ENCODE measurements at regions not wholly inside any gene's neighbourhood (a gene's known extent, or its start where the extent isn't known, plus 50 kb on each side); places are given as distances from the start of the nearest gene placed in this dataset.

DNA sequence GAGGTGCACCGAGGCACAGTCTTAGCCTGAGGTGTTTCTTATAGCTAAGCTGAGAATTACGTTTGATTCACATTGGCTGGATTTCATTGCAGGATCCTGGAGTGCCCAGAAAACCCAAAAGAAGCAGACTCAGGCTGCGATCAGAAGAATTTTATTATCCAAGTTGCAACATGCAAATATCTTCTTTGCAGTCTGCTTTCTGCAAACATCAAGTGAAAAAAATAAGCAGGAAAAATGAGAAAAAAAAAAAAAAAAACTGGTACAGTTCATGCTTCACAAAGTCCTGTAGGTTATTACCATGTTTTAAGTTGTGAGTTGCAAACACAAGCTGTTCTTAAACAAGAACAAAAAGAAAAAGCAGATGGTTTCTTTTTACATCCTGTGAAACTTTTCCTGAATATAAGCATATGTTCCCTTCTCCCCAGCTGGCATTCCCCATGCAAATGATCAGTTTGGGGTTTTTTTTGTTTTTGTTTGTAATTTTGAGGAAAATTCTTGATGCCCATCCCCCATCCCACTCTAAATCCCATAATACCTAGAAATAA lies 349.0 kb downstream of the CBLN4 start:
- CTCF ChIA-PET = no interaction called here
- no peak for DNase-seq (ENCODE audit: low spot score)
- TF ChIP-seq, protein P1, sequence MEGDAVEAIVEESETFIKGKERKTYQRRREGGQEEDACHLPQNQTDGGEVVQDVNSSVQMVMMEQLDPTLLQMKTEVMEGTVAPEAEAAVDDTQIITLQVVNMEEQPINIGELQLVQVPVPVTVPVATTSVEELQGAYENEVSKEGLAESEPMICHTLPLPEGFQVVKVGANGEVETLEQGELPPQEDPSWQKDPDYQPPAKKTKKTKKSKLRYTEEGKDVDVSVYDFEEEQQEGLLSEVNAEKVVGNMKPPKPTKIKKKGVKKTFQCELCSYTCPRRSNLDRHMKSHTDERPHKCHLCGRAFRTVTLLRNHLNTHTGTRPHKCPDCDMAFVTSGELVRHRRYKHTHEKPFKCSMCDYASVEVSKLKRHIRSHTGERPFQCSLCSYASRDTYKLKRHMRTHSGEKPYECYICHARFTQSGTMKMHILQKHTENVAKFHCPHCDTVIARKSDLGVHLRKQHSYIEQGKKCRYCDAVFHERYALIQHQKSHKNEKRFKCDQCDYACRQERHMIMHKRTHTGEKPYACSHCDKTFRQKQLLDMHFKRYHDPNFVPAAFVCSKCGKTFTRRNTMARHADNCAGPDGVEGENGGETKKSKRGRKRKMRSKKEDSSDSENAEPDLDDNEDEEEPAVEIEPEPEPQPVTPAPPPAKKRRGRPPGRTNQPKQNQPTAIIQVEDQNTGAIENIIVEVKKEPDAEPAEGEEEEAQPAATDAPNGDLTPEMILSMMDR (conservative IDR thresholded peaks at IDR 0.05; ENCODE audit: low read depth) = no peak
- no peak overlapping the region for H3K27ac ChIP-seq
- POLR2A ChIA-PET (ENCODE audit: low non-redundant PET) = interaction anchor here (0.6 kb wide), 1 partner anchor 10 kb away, joined by 3 read pairs; no protein-coding TSS in a partner anchor

DNA sequence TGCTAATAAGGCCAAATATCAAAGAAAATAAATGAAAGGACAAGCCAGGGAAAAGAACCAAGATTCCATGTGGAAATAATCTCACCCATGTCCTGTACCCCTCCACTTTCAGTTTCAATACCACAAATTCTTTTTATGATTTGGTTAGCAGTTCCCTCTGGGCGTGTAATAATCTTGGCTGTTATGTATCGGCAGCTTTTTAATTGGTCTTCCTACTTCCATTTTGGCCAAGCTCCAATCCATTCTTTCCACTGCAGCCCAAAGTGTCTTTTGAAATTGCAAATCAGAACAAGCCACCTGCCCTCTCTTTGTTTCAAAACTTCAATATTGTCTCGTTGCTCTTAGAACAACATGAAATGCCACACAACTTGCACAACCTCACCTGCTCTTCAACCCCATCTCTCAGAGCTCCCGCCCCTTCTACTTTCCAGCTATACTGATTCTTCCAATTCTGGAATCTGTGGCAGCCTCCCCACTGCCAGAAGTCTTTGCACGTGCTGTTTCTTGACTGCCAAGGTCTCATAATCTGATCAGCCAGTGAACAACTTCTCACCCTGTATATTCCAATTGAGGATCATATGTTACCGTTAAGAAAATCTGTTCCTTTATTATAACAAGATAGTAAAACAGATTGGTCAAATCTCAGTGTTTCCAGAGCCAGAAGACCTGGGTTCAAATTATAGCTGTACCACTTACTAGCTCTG lies 354.5 kb downstream of the CBLN4 start:
- no peak overlapping the region for H3K27ac ChIP-seq
- TF ChIP-seq, protein P1 (conservative IDR thresholded peaks at IDR 0.05; ENCODE audit: low read depth) = no peak
- ChIA-PET CTCF (interaction anchor here (0.5 kb wide), 1 partner anchor 164 kb away, joined by 4 read pairs; no protein-coding TSS in a partner anchor), POLR2A (ENCODE audit: low non-redundant PET) (no interaction called here)
- no peak for DNase-seq (ENCODE audit: low spot score)

DNA sequence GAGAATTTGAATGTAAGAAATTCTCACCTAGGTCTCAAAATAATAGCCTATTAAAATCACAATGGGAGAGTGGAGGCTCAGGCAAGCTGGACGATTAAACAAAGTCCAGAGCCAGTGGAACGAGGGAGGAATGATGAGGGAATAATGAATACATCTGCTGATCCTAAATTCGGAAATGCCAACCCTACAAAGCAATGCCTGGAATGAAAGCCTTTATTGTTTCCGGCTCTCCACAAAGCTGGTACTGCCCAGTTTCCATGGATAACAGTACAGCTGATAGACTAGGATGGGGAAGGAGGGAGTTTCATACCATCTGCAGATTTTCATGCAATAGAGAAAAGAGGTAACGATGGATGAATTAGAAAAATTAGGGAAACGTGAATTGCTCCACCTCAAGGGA lies 356.1 kb downstream of the CBLN4 start:
- ChIA-PET CTCF (no interaction called here), POLR2A (ENCODE audit: low non-redundant PET) (no interaction called here)
- DNase-seq (ENCODE audit: low spot score) = no peak
- H3K27ac ChIP-seq = no peak overlapping the region
- TF ChIP-seq, protein P1 (conservative IDR thresholded peaks at IDR 0.05; ENCODE audit: low read depth) = no peak

DNA sequence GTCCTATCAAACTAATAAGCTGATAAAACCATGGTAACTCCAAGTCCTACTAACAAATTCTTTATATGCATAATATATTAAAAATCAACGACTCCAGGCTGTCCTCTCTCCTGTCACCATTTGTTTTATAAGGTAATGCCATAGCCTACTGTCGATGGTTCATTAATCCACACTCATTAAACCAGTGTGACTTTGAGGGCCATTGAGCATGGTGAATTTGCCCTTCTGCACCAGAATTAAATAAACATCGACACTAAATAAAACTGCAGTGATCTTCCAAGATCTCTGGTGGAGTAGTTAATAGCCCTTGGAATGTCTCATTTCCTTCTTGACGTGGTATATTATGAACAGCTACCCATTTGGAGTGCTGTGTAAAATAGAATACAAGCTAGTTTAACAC lies 358.5 kb downstream of the CBLN4 start:
- CTCF ChIA-PET = interaction anchor here (0.7 kb wide), 1 partner anchor 35 kb away, joined by 3 read pairs; no protein-coding TSS in a partner anchor
- TF ChIP-seq, protein P1 (conservative IDR thresholded peaks at IDR 0.05; ENCODE audit: low read depth) = no peak
- no peak overlapping the region for H3K27ac ChIP-seq
- no peak for DNase-seq (ENCODE audit: low spot score)
- POLR2A ChIA-PET (ENCODE audit: low non-redundant PET) = no interaction called here

DNA sequence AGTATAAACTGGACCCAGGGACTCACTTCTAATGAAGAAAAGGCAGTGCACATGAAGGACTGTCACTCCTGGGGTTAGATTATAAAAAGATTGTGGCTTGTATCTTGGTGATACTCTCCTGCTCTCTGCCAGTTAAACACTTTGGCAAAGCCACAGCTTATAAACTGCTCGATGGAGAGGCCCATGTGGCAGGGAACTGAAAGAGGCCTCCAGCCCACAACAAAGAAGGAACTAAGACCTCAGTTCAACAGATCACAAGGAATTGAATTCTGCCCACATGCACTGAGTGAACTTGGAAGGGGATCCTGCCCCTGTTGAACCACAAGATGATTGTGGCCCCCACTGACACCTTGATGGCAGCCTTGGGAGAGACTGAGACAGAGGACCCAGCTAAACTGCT lies 363.8 kb downstream of the CBLN4 start:
- CTCF ChIA-PET = no interaction called here
- POLR2A ChIA-PET (ENCODE audit: low non-redundant PET) = no interaction called here
- DNase-seq (ENCODE audit: low spot score) = no peak

DNA sequence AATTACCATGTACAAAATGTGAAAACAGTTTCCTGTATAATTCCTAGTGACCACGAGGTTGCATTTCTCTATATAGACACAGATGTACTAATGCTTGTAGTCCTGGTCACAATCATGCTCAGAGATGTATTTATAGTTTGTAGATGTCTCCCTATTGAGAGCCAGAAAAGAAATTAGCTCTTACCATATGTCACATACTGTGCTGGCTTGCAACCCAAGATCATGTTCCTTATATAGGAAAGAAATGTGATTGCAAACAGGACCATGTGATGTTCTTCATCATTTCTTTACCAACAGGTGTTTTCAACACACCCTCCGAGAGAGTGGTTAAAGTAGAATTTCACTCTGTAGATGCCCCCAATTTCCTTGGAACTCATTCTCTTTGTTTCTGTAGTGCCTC lies 369.4 kb downstream of the CBLN4 start:
- CTCF ChIA-PET = interaction anchor here (0.6 kb wide), 1 partner anchor 1308 kb away, joined by 3 read pairs; no protein-coding TSS in a partner anchor
- TF ChIP-seq, protein P1 (conservative IDR thresholded peaks at IDR 0.05; ENCODE audit: low read depth) = no peak

More for the DNA sequence above, 363.8 kb downstream of the CBLN4 start:
- TF ChIP-seq, protein P1 (conservative IDR thresholded peaks at IDR 0.05; ENCODE audit: low read depth) = no peak
- H3K27ac ChIP-seq = no peak overlapping the region

More for the DNA sequence above, 369.4 kb downstream of the CBLN4 start:
- no peak for DNase-seq (ENCODE audit: low spot score)
- no peak overlapping the region for H3K27ac ChIP-seq
- POLR2A ChIA-PET (ENCODE audit: low non-redundant PET) = no interaction called here

All from RWPE1 (cell line).